Pancreas (tissue), 10 donors: ENCODE measurements at regions not wholly inside any gene's neighbourhood (a gene's known extent, or its start where the extent isn't known, plus 50 kb on each side); places are given as distances from the start of the nearest gene placed in this dataset.
A peak's percentile ranks its signal among the peaks of the same experiment; 100 is the strongest.

Source experiments
- ATAC-seq, 4 donors: fragments of 200-7000 bp; cut with Tn5 transposase; one replicate each; pipeline versions ENCODE4 v1.8.0 to v1.9.1; 2020; ENCODE audit warnings: mild to moderate bottlenecking in 4 of 4, moderate library complexity in 4 of 4
- DNase-seq, 6 donors: peaks; one replicate each; pipeline ENCODE4 v3.0.0-alpha.2; 2020
- FAIRE-seq: peaks from 2 replicates; lab custom pipeline; 2012; peaks lifted over from hg19 to GRCh38; lab: Jason Lieb, UNC
- H3K27ac ChIP-seq, 4 donors: fragments of 200-600 bp; sonication (generic); 1 replicate in 3 of 4; 2 replicates in 1 of 4; pipeline versions ENCODE4 v1.5.0 to v1.8.0; 2020
- H3K27me3 ChIP-seq, 4 donors: fragments of 200-600 bp; one replicate each; pipeline ENCODE4 v1.8.0; 2021
- H3K36me3 ChIP-seq, 3 donors: fragments of 200-600 bp; sonication (generic) in 1 of 3; one replicate each; pipeline versions ENCODE4 v1.5.0 to v1.8.0; 2020 to 2021
- H3K4me1 ChIP-seq, 3 donors: fragments of 200-600 bp; one replicate each; pipeline ENCODE4 v1.8.0; 2021
- H3K4me3 ChIP-seq, 4 donors: fragments of 200-600 bp; sonication (generic) in 2 of 4; one replicate each; pipeline versions ENCODE4 v1.5.0 to v1.8.0; 2020 to 2021
- H3K9me3 ChIP-seq, 4 donors: fragments of 200-600 bp; one replicate each; pipeline ENCODE4 v1.8.0; 2021
- WGBS, 2 donors: extraction: QIAGEN DNeasy Blood & Tissue Kit; methylation state at CpG; one replicate each; pipeline ENCODE4 v1.1.7; 2013; 5-methylcytosine and 5-hydroxymethylcytosine counted together
- intact Hi-C, 3 donors: fragments of 100-400 bp; cut with DNase I; formaldehyde crosslinking; loops; one replicate each; pipeline versions ENCODE4 v1.11.1 to v1.14.2; 2022
- TF ChIP-seq, protein P1 (sequence below), 4 donors: fragments of 200-600 bp; sonication (generic) in 3 of 4; IDR thresholded peaks; one replicate each; pipeline versions ENCODE4 v1.5.0 to v1.8.0; 2021; ENCODE audit warnings: antibody characterized with exemption in 4 of 4
- donor health status: healthy with polysubstance abuse.
- donor health status: DM: no; HTN: no; CAD: no; lungs with moderate emphysema.
- donor health status: DM: no; HTN: no; CAD: no.
- donor health status: control.
- donor health status: control.
- donor health status: Bipolar disorder and iron deficiency.
- donor health status: DM: yes; HTN: yes; CAD: no.
- donor health status: DM: no; HTN: no; CAD: no.
- donor health status: DM: no; HTN: no; CAD: no.
- donor health status: DM: yes; HTN: yes; CAD: no.

GRCh38 chr3:104108522-104108921, 1258.2 kb upstream of the ALCAM start:
- intact Hi-C loops: no loop called here
- WGBS, 2 donors: 88 to 90% methylated on average over 2 of the region's 2 CpGs
- Histone ChIP-seq H3K27ac (no peak overlapping the region), H3K36me3 (no peaks in the 10 kb centered on the region), H3K27me3 (no peaks in the 10 kb centered on the region), H3K9me3 (no peaks in the 10 kb centered on the region), H3K4me1 (no peaks in the 10 kb centered on the region), H3K4me3 (no peak overlapping the region)
- DNase-seq: no peak
- TF ChIP-seq, protein P1, sequence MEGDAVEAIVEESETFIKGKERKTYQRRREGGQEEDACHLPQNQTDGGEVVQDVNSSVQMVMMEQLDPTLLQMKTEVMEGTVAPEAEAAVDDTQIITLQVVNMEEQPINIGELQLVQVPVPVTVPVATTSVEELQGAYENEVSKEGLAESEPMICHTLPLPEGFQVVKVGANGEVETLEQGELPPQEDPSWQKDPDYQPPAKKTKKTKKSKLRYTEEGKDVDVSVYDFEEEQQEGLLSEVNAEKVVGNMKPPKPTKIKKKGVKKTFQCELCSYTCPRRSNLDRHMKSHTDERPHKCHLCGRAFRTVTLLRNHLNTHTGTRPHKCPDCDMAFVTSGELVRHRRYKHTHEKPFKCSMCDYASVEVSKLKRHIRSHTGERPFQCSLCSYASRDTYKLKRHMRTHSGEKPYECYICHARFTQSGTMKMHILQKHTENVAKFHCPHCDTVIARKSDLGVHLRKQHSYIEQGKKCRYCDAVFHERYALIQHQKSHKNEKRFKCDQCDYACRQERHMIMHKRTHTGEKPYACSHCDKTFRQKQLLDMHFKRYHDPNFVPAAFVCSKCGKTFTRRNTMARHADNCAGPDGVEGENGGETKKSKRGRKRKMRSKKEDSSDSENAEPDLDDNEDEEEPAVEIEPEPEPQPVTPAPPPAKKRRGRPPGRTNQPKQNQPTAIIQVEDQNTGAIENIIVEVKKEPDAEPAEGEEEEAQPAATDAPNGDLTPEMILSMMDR (IDR thresholded peaks at IDR 0.05): no peak
- no peak for ATAC-seq
- FAIRE-seq: no peak

GRCh38 chr3:104126463-104126862, 1240.2 kb upstream of the ALCAM start:
- no peak overlapping the region for H3K27ac ChIP-seq

DNA sequence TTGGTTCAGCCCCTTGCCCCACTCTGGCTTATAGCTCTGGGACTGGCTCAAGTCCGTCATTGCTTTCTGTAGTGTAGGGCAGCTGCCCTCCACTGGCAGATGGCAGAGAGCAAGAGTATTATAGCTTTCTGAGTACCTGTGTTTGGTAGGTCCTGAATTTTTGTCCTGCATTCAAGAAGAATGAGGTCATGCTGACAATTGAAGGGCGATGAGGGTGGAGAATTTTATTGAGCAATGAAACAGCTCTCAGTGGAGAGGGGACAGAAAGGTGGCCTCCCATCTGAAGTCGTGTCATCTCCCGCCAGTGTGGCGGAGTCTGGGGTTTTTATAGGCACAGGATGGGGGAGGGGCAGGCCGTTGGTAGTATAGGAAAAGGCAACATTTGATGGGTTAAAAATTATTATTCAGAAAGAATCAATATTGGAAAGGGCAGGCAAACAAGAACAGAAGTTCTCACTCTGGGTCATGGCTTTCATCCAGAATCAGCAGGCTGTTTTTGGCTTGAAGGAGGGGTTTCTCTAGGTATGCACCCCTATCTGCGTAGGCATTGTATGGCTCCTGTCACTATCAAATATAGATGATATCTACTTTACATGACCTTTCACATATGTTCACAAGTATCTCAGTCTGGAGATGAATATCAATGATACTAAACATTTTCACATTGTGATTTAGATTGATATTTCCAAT, 1239.7 kb upstream of the ALCAM start:
- no peak for ATAC-seq
- Histone ChIP-seq H3K36me3 (no peaks in the 10 kb centered on the region), H3K27ac (no peak overlapping the region), H3K27me3 (no peaks in the 10 kb centered on the region), H3K4me3 (no peak overlapping the region), H3K9me3 (no peaks in the 10 kb centered on the region), H3K4me1 (no peaks in the 10 kb centered on the region)
- intact Hi-C loops: no loop called here
- no peak for FAIRE-seq
- DNase-seq: no peak
- TF ChIP-seq, protein P1 (IDR thresholded peaks at IDR 0.05): no peak
- 73 to 75% methylated on average over 7 of the region's 7 CpGs for WGBS, 2 donors

More at GRCh38 chr3:104126463-104126862, 1240.2 kb upstream of the ALCAM start:
- intact Hi-C loops: no loop called here
- Histone ChIP-seq H3K36me3 (no peaks in the 10 kb centered on the region), H3K4me3 (no peak overlapping the region), H3K4me1 (no peaks in the 10 kb centered on the region), H3K27me3 (no peaks in the 10 kb centered on the region), H3K9me3 (no peaks in the 10 kb centered on the region)
- ATAC-seq: no peak
- 84 to 87% methylated on average over 4 of the region's 4 CpGs for WGBS, 2 donors
- peak in 1 of 6 donors; percentile 55 for DNase-seq
- no peak for FAIRE-seq
- TF ChIP-seq, protein P1 (IDR thresholded peaks at IDR 0.05): no peak

DNA sequence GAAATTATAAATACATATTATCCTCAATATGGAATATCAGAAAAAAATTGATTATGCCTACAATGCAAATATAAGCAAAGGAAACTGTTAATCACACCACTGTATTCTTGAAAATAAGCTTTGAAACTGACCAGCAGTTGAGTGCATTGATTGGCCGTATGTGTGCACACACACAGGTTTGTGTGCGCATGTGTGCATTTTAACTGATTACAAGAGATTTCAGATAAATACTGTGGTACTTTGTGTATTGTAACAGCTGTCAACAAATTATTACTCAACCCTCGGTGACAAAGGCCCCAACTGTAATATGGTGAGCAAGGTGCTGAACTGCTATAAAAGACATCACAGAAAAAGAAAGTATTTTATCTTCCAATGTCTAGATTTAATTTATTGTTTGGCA, 1238.9 kb upstream of the ALCAM start:
- intact Hi-C loops: no loop called here
- no peak overlapping the region for H3K4me3 ChIP-seq
- no peaks in the 10 kb centered on the region for H3K9me3 ChIP-seq
- FAIRE-seq (no peak), DNase-seq (no peak), ATAC-seq (peak in 2 of 4 donors; percentile 48 to 61)
- no peaks in the 10 kb centered on the region for H3K27me3 ChIP-seq
- H3K4me1 ChIP-seq: no peaks in the 10 kb centered on the region
- no peaks in the 10 kb centered on the region for H3K36me3 ChIP-seq
- TF ChIP-seq, protein P1 (IDR thresholded peaks at IDR 0.05): no peak
- WGBS, 2 donors: 21 to 22% methylated on average over 3 of the region's 3 CpGs
- no peak overlapping the region for H3K27ac ChIP-seq
